ENCODE measurements at regions not wholly inside any gene's neighbourhood (a gene's known extent, or its start where the extent isn't known, plus 50 kb on each side); places are given as distances from the start of the nearest gene placed in this dataset.

- Histone ChIP-seq H3K9me3 (ENCODE audit: control extremely low read depth in 1 of 3, control insufficient read depth in 2 of 3, insufficient read depth in 1 of 3, low read length in 2 of 3) (no peaks in the 10 kb centered on the region), H3K4me2 (replicated peaks; ENCODE audit: low read depth, low read length, poor library complexity, severe bottlenecking) (no peak overlapping the region), H3K9ac (ENCODE audit: low read length) (no peak overlapping the region), H3K27ac (ENCODE audit: low read length in 2 of 2) (no peak overlapping the region), H2AFZ (ENCODE audit: insufficient read depth, low read depth, low read length, poor library complexity, severe bottlenecking) (no peak overlapping the region), H3K27me3 (replicated peaks in 1 of 4; ENCODE audit: control extremely low read depth in 1 of 4, control insufficient read depth in 3 of 4, insufficient read depth in 4 of 4, low read length in 3 of 4) (no peaks in the 10 kb centered on the region), H3K4me3 (ENCODE audit: control extremely low read depth in 1 of 5, extremely low read depth in 1 of 5, insufficient read depth in 1 of 5, low read depth in 2 of 5, low read length in 4 of 5) (no peak overlapping the region), H4K20me1 (ENCODE audit: control insufficient read depth, insufficient read depth, low read length, poor library complexity, severe bottlenecking) (no peaks in the 10 kb centered on the region), H3K79me2 (ENCODE audit: control insufficient read depth, insufficient read depth, low read length) (no peaks in the 10 kb centered on the region), H3K36me3 (replicated peaks in 1 of 2; ENCODE audit: control extremely low read depth in 1 of 2, control insufficient read depth in 1 of 2, extremely low read depth in 1 of 2, insufficient read depth in 2 of 2, low read length in 1 of 2) (no peaks in the 10 kb centered on the region), H3K4me1 (ENCODE audit: control insufficient read depth in 2 of 2, insufficient read depth in 2 of 2, low read length in 2 of 2) (no peaks in the 10 kb centered on the region)
- Mint-ChIP-seq H3K27ac (no peak overlapping the region), H3K9me3 (ENCODE audit: insufficient read depth) (no peaks in the 10 kb centered on the region), H3K4me1 (no peaks in the 10 kb centered on the region), H3K27me3 (no peaks in the 10 kb centered on the region), H3K4me3 (no peak overlapping the region)
- ChIA-PET CTCF (no interaction called here), POLR2A (no interaction called here)
- TF ChIP-seq EZH2 (IDR thresholded peaks at IDR 0.05; ENCODE audit: borderline replicate concordance, insufficient read depth, low read depth, low read length, poor library complexity, severe bottlenecking), result no peak
- TF ChIP-seq CTCF (IDR thresholded peaks at IDR 0.05), result no peak
- ATAC-seq (ENCODE audit: low read depth), result no peak
- 71% methylated on average over 3 of the region's 3 CpGs for WGBS (ENCODE audit: insufficient coverage)
- intact Hi-C loops (cut with micrococcal nuclease), result no loop called here
- DNase-seq, result no peak
Observed at GRCh38 chr9:73847536-73847935, 649.6 kb upstream of the RORB start.

- no peaks in the 10 kb centered on the region for H3K36me3 ChIP-seq (replicated peaks in 1 of 2; ENCODE audit: control extremely low read depth in 1 of 2, control insufficient read depth in 1 of 2, extremely low read depth in 1 of 2, insufficient read depth in 2 of 2, low read length in 1 of 2)
- H3K27ac Mint-ChIP-seq, result no peak overlapping the region
- TF ChIP-seq CTCF (IDR thresholded peaks at IDR 0.05), result no peak
- TF ChIP-seq EZH2 (IDR thresholded peaks at IDR 0.05; ENCODE audit: borderline replicate concordance, insufficient read depth, low read depth, low read length, poor library complexity, severe bottlenecking), result no peak
- ATAC-seq (ENCODE audit: low read depth) (no peak), DNase-seq (no peak)
- H3K4me3 ChIP-seq (ENCODE audit: control extremely low read depth in 1 of 5, extremely low read depth in 1 of 5, insufficient read depth in 1 of 5, low read depth in 2 of 5, low read length in 4 of 5), result no peak overlapping the region
- no peak overlapping the region for H3K4me3 Mint-ChIP-seq
- ChIA-PET POLR2A (no interaction called here), CTCF (no interaction called here)
- H3K4me2 ChIP-seq (replicated peaks; ENCODE audit: low read depth, low read length, poor library complexity, severe bottlenecking), result no peak overlapping the region
- H4K20me1 ChIP-seq (ENCODE audit: control insufficient read depth, insufficient read depth, low read length, poor library complexity, severe bottlenecking), result no peaks in the 10 kb centered on the region
- H3K4me1 Mint-ChIP-seq, result no peaks in the 10 kb centered on the region
- H3K9ac ChIP-seq (ENCODE audit: low read length), result no peak overlapping the region
- H3K4me1 ChIP-seq (ENCODE audit: control insufficient read depth in 2 of 2, insufficient read depth in 2 of 2, low read length in 2 of 2), result no peaks in the 10 kb centered on the region
- intact Hi-C loops (cut with micrococcal nuclease), result no loop called here
- no peaks in the 10 kb centered on the region for H3K27me3 Mint-ChIP-seq
- no peaks in the 10 kb centered on the region for H3K9me3 ChIP-seq (ENCODE audit: control extremely low read depth in 1 of 3, control insufficient read depth in 2 of 3, insufficient read depth in 1 of 3, low read length in 2 of 3)
- no peaks in the 10 kb centered on the region for H3K27me3 ChIP-seq (replicated peaks in 1 of 4; ENCODE audit: control extremely low read depth in 1 of 4, control insufficient read depth in 3 of 4, insufficient read depth in 4 of 4, low read length in 3 of 4)
- H3K9me3 Mint-ChIP-seq (ENCODE audit: insufficient read depth), result no peaks in the 10 kb centered on the region
- H3K79me2 ChIP-seq (ENCODE audit: control insufficient read depth, insufficient read depth, low read length), result no peaks in the 10 kb centered on the region
- WGBS (ENCODE audit: insufficient coverage), result 96% methylated on average over 3 of the region's 3 CpGs
- H2AFZ ChIP-seq (ENCODE audit: insufficient read depth, low read depth, low read length, poor library complexity, severe bottlenecking), result no peak overlapping the region
- H3K27ac ChIP-seq (ENCODE audit: low read length in 2 of 2), result no peak overlapping the region
Observed at GRCh38 chr9:73853549-73853948, 643.6 kb upstream of the RORB start.
